Breast epithelium (tissue), 4 donors: ENCODE measurements at regions not wholly inside any gene's neighbourhood (a gene's known extent, or its start where the extent isn't known, plus 50 kb on each side); places are given as distances from the start of the nearest gene placed in this dataset.

Source experiments
- DNase-seq, 2 donors: peaks; one replicate each; pipeline ENCODE4 v3.0.0-alpha.2; 2019; ENCODE audit warnings: low spot score in 2 of 2
- H3K27ac ChIP-seq, 2 donors: fragments of 200-600 bp; sonication (generic) in 1 of 2; one replicate each; pipeline ENCODE4 v1.5.1; 2016 to 2019; ENCODE audit warnings: mild to moderate bottlenecking in 1 of 2
- H3K27me3 ChIP-seq, 2 donors: fragments of 200-600 bp; sonication (generic) in 1 of 2; one replicate each; pipeline versions ENCODE4 v1.5.1 to v1.6.0; 2017 to 2019; ENCODE audit warnings: control low read depth in 1 of 2, mild to moderate bottlenecking in 1 of 2
- H3K36me3 ChIP-seq: fragments of 200-600 bp; one replicate; pipeline ENCODE4 v1.5.1; 2019
- H3K4me1 ChIP-seq, 2 donors: fragments of 200-600 bp; sonication (generic); one replicate each; pipeline ENCODE4 v1.5.1; 2016 to 2019; ENCODE audit warnings: control low read depth in 1 of 2
- H3K4me3 ChIP-seq, 3 donors: fragments of 200-600 bp; sonication (generic); 1 replicate in 2 of 3; 2 replicates in 1 of 3; pipeline ENCODE4 v1.5.1; 2016 to 2019; ENCODE audit warnings: mild to moderate bottlenecking in 3 of 3, moderate library complexity in 2 of 3
- H3K9me3 ChIP-seq, 2 donors: fragments of 200-600 bp; sonication (generic) in 1 of 2; one replicate each; pipeline ENCODE4 v1.5.1; 2016 to 2019; ENCODE audit warnings: control low read depth in 1 of 2
- CTCF ChIP-seq, 3 donors: fragments of 450-650 bp; IDR thresholded peaks; one replicate each; pipeline ENCODE4 v1.5.1; 2016 to 2017; ENCODE audit warnings: antibody characterized with exemption in 3 of 3, mild to moderate bottlenecking in 3 of 3, moderate library complexity in 3 of 3
- POLR2A ChIP-seq: fragments of 450-650 bp; IDR thresholded peaks from one replicate; pipeline ENCODE4 v1.6.1; 2016; ENCODE audit warnings: antibody characterized with exemption, mild to moderate bottlenecking, moderate library complexity
- POLR2AphosphoS5 ChIP-seq, 3 donors: sonication (generic); formaldehyde crosslinking; IDR thresholded peaks; one replicate each; pipeline ENCODE4 v1.6.1; 2017; ENCODE audit warnings: antibody characterized with exemption in 3 of 3
- intact Hi-C: fragments of 100-400 bp; cut with DNase I; formaldehyde crosslinking; loops from one replicate; pipeline ENCODE4 v1.15.1; 2023; ENCODE audit warnings: low total_unique reads

GRCh38 chr18:60534538-60534937 lies 162.0 kb upstream of the MC4R start:
- TF ChIP-seq POLR2AphosphoS5 (IDR thresholded peaks at IDR 0.05): no peak
- Histone ChIP-seq H3K4me3 (no peak overlapping the region), H3K27ac (no peak overlapping the region), H3K4me1 (no peaks in the 10 kb centered on the region), H3K36me3 (no peaks in the 10 kb centered on the region), H3K27me3 (no peaks in the 10 kb centered on the region), H3K9me3 (no peaks in the 10 kb centered on the region)
- DNase-seq: no peak
- intact Hi-C loops: loop anchor here (1.0 kb wide), 1 partner anchor 9 kb away; no protein-coding TSS in a partner anchor

GRCh38 chr18:60537074-60537473 lies 164.5 kb upstream of the MC4R start:
- no peak for DNase-seq
- no peak overlapping the region for H3K27ac ChIP-seq
- H3K36me3 ChIP-seq: no peaks in the 10 kb centered on the region
- intact Hi-C loops: no loop called here
- H3K9me3 ChIP-seq: no peaks in the 10 kb centered on the region
- H3K4me1 ChIP-seq: no peaks in the 10 kb centered on the region
- H3K27me3 ChIP-seq: no peaks in the 10 kb centered on the region
- H3K4me3 ChIP-seq: no peak overlapping the region
- TF ChIP-seq POLR2A (no peak), POLR2AphosphoS5 (IDR thresholded peaks at IDR 0.05) (no peak), CTCF (IDR thresholded peaks at IDR 0.05) (no peak)

DNA sequence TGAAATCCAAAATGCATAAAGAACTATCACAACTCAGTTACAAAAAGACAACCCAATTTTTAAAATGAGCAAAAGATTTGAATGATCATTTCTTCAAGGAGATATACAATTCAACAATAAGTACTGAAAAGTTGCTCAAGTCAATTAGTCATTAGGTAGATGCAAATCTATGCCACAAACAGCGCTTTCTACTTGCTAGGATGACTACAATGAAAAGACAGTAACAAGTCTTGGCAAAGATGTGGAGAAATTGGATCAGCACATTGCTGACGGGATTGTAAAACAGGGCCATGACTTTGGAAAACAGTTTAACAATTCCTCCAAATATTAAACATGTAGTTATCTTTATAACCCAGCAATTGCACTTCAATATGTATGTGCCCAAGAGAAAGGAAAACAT lies 166.3 kb upstream of the MC4R start:
- no peak overlapping the region for H3K27ac ChIP-seq
- DNase-seq: no peak
- no peaks in the 10 kb centered on the region for H3K27me3 ChIP-seq

DNA sequence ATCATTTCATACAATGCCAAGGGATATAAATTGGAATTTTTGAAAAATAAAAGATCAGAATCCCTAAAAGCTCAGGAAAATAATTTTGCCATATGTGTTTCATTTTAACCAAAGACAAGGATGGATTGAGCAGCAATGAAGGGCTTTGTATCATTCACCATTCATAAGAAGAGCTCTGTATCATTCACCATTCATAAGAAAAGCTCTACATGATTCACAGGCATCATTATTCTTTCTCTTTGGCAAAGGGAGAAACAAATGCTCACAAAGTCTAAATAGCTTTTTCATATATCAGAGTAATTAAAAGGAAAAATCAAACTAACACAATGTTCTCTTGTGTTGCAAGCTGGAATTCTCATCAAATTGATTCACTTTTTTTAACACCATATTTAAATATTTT lies 169.1 kb upstream of the MC4R start:
- H3K4me1 ChIP-seq: no peaks in the 10 kb centered on the region
- no peaks in the 10 kb centered on the region for H3K9me3 ChIP-seq
- intact Hi-C loops: no loop called here
- DNase-seq: no peak
- TF ChIP-seq POLR2A (no peak), CTCF (IDR thresholded peaks at IDR 0.05) (no peak), POLR2AphosphoS5 (IDR thresholded peaks at IDR 0.05) (no peak)
- H3K4me3 ChIP-seq: no peak overlapping the region
- no peaks in the 10 kb centered on the region for H3K36me3 ChIP-seq
- H3K27me3 ChIP-seq: no peaks in the 10 kb centered on the region
- H3K27ac ChIP-seq: no peak overlapping the region

More for the DNA sequence above, 166.3 kb upstream of the MC4R start:
- no peaks in the 10 kb centered on the region for H3K4me1 ChIP-seq
- H3K4me3 ChIP-seq: no peak overlapping the region
- H3K9me3 ChIP-seq: no peaks in the 10 kb centered on the region
- no peak for TF ChIP-seq POLR2AphosphoS5 (IDR thresholded peaks at IDR 0.05)
- no peak for TF ChIP-seq CTCF (IDR thresholded peaks at IDR 0.05)
- TF ChIP-seq POLR2A: no peak
- H3K36me3 ChIP-seq: no peaks in the 10 kb centered on the region
- intact Hi-C loops: no loop called here

DNA sequence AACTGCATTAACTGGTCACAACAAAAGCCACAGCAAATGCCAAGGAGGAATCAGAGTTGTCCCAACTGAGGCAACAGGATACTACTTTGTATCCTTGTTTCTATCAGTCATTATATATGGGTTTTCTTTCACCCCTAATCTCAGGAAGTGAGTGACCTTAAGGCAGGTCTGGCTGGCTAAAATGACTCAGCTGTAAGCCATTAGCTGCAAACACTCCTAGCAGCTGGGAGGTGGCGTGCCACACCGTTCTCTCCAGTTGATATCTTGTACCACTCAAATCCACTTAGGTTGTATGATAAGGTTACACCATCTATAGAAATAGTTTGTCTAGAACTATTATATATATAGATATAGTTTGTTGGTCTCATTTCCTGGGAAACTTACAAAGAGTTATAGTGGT lies 171.1 kb upstream of the MC4R start:
- no peak for DNase-seq
- Histone ChIP-seq H3K9me3 (no peaks in the 10 kb centered on the region), H3K27me3 (no peaks in the 10 kb centered on the region), H3K36me3 (no peaks in the 10 kb centered on the region), H3K4me3 (no peak overlapping the region), H3K4me1 (no peaks in the 10 kb centered on the region), H3K27ac (no peak overlapping the region)
- intact Hi-C loops: loop anchor here (1.0 kb wide), 1 partner anchor 9 kb away; no protein-coding TSS in a partner anchor
- no peak for TF ChIP-seq POLR2AphosphoS5 (IDR thresholded peaks at IDR 0.05)
- TF ChIP-seq CTCF (IDR thresholded peaks at IDR 0.05): no peak
- no peak for TF ChIP-seq POLR2A
